Anterior cingulate cortex (tissue), 58 donors: ENCODE measurements at regions not wholly inside any gene's neighbourhood (a gene's known extent, or its start where the extent isn't known, plus 50 kb on each side); places are given as distances from the start of the nearest gene placed in this dataset.

Experiments used
- DNase-seq, 58 donors: peaks; one replicate each; lab custom pipeline; 2025; lab: John Stamatoyannopoulos, UW

DNA sequence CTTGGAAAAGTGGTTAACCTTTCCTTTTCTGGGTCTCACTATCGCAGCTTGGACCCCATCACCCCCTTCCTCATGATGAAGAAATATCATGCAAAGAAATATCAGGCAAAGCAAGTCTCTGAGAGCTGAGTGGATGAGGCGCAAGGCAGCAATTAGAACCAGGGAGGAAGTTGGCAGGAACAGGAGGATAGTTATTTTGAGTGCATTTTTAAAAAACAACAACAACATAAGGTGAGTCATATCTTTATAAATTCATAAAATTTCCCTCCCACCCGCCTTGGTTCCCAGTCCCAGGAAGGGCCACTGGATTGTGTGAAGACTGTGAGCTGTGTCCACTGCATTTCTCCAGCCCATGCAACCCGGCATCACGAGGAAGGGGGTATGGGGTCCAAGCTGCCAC lies 316.9 kb upstream of the TLE3 start:
- no peak for DNase-seq

DNA sequence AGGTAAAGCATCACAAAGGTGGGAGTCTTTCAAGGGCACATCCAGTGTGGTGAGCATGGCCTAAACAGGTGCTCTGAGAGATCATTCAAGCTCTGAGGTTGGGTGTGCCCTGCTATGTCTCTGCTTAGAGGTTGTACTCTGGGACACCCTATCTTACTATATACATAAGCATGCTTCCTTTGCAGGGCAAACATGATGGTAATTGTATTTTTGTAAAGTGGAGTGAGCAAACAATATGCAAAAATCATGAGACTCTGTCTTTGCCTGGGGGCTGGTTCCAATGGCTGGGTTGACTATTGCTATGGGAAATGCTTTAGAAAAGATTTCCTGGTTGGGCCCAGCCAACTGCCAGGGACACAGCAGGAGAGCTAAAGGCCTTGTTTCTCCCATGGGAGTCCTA lies 315.1 kb upstream of the TLE3 start:
- DNase-seq: no peak

DNA sequence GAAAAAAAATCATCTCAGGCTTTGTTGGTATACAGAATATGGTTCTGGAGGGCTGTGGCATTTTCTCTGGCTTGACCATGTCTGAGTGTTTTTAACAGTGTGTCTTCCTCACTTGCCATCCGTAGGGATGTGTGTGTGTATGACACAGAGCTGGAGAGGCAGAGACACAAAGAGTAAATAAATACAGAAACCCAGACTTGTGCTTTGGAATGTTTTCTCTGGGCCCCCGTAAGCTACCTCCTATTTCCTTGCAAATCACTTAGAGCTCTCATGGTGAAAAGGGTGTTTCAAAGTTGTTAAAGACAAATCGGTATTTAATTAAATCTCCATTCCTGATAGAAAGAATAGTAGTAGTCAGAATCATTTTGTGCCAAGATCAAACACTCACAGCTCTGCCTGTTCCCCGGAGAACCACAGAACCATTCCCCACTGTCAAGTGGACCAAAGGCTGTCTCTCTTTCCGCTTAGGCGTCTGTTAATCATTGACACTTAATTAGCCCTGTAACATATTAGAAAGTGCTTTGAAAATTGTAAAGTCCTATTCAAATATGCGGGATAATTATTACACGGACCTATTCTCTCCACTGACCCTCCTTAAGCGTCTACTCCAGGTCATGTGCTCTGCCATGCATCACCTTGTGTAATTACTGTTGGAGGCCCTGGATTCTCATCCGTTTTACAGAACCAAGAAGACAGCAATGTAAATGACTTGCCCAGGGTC lies 313.6 kb upstream of the TLE3 start:
- DNase-seq: no peak

DNA sequence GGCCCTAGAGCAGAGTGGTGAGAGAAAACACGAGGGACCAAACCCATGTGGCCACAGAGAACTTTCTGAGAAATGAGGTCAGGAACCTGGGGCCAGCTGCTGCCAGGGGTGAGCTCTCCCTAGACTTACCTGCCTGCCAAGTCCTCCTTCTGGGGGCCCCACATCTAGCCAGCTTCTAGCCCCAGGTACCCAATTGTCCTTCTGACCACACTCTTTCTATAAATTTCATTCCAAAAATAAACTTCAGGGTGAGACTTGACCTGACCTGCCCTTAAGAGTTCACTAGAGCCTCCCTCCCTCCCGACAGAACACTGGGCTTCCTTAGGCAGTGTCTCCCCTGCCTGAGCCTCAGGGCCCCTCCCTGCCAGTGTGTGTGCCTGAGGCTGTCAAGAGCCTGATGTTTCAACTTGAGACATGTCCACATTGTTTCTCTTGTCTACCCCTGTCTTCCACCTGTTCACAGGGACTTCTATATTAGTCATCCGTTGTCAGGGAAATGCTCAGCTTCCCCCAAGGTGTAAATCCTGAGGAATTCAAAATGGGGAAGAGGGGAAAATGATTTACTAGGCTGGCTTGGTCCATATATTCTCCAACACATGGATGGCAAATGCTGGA lies 312.8 kb upstream of the TLE3 start:
- no peak for DNase-seq

DNA sequence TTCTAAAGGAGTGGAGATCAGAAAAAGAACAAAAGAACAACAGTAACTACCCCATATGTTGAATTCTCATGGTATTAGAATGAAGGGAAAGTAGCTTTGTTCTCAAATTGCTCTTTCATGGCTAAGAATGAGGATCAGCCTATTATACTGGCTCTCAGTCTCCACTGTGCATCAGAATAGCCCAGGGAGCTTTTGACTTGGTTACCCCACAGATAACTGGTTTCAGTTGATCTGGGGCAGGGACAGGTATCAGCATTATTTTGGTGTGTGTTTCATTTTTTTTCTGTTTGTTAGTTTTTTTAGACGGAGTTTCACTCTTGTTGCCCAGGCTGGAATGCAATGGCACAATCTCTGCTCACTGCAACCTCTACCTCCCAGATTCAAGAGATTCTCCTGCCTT lies 311.7 kb upstream of the TLE3 start:
- no peak for DNase-seq

DNA sequence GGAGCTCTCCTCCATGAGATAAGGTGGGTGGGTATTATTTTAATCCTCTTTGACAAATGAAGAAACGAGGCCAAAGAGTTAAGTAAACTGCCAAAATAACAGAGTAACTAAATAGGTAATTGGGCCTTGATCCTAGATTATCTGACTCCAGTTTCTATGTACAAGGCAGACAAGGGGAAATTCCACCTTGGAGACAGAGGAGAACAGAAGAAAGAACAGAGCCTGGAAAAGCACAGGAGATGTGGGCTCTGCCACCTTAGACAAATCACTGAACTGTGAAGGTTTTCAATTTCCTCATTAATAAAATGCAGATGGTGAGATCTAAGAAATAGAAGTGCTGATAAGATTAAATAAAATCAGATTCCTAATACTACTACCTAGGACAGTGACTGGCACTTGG lies 310.2 kb upstream of the TLE3 start:
- DNase-seq: no peak

DNA sequence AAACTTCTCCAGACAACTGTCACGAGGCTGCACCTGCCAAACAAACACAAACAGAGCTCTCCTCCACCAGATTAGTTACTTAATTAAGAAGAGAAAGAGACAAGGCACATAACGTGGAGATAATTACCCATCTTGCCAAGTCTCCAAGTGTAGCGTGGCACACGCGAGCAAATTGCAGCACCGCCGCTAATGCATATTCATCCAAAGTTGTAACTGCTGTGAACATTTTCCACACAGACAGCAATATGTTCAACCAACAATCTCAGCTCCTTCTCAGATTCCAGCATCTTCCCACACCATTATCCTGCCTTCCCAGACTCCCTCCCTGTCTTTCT lies 309.6 kb upstream of the TLE3 start:
- peak in 2 of 58 donors; percentile 4 to 14 for DNase-seq

DNA sequence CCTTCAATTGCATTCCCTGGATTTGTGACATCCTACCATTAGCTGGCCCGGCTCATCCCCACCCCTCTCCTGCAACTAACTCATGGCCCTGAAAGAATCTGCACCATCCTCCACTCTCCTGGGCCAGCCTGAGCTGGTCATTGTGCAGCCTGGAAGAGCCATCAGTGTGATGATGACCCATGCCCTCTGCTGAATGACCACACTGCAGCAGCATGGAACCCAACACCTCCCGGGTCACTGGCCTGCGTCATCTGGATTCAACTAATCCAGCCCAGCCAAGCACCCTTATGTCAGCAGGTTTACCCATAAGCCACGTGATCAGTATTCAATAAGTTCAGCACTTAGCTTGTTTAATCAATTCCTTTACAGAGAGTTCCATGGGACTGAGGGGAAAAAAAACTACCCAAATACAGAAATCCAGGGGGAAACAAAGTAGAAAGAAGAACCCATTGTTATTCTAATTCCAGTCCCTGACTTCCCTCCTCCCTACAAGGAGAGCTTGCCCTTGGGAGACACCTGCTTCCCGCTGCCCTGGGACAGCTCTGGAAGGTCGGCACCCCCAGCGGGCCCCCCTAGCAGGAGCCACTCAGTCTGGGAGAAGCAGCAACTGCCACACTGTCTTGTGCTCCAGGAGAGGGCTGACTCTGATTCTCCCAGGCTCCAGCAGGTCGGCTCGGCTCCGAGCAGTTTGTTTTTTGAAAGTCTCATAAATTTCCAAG lies 309.1 kb upstream of the TLE3 start:
- peak in 1 of 58 donors; percentile 3 for DNase-seq

- no peak for DNase-seq
These were observed 304.0 kb upstream of the TLE3 start for GRCh38 chr15:70401709-70402108.

- DNase-seq: no peak
These were observed 303.2 kb upstream of the TLE3 start for GRCh38 chr15:70400766-70401541.

DNA sequence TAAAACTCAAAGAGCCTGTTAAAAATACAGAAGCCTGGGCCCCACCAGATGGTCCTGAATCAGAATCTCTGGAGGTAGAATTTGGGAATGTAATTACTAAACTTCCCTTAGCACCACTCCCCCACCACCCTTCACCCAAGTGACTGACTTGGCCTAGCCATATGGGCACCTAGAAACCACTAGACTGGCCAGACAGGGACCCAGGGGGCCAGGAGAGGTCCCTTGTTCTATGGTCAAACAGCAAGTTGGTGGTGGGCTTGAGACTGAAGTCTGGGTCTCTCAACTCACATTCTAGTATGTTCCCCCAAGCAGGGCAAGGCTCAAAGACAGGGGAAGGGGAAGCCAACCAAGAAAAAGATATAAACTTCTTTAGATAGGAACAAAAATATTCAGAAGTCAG lies 301.5 kb upstream of the TLE3 start:
- DNase-seq: no peak

DNA sequence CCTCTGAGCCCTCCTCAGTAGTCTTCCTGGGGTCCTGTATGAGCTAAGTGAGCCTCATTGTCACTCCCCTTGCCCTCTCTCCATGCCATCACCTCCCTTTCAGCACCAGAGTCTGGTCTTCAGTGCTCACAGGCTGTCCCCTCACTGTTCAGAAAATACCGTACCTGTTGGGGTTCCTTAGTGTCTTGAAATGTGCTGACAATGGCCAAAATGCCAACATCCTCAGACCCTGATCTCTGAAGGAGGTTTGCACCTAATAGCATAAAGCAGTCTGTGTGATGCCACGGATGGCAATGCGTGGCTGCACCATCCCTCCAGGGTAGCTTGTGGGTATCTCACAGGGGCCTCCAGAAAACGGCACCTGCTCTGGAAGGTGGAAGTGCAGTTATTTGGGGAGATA lies 301.0 kb upstream of the TLE3 start:
- no peak for DNase-seq

GRCh38 chr15:70396807-70397206 lies 299.1 kb upstream of the TLE3 start:
- DNase-seq: no peak

DNA sequence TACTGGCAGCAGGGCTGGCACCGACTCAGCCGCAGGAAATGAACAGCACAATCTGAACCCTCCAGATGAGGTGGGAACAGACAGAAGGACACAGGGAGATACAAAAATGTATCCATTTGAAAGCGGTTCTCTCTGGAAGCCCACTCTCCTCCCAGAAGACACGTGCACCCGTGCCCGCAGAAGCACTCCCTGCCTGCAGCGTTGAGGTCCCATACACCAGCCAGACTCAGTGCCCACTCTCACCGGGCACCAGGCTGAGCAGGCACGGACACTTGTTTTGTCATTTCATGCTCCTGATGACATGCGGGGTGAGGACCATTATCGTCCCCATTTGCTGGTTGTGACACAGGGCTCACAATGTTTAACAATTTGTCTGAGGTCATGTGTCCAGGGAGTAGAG lies 297.4 kb upstream of the TLE3 start:
- DNase-seq: no peak

GRCh38 chr15:70390723-70391122 lies 293.0 kb upstream of the TLE3 start:
- DNase-seq: no peak

GRCh38 chr15:70387993-70388392 lies 290.3 kb upstream of the TLE3 start:
- DNase-seq: no peak

DNA sequence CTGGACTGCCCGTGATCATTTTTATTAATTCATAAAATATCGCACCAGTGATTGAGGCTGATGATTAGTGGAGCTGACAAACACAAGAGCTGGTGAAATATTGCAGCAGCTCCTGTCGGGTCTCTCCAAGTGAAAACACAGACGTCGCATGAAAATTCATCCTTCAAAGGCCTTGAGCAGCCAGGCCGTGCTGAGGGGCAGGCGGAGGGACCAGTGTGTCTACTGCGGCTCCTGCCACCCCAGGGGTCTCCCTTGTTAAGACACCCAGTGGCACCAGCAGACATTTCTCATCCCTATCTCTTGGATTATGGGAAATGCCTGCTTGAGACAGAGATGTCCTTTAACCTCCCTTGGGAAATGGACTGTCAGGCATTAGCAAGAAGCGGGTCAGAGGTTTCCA lies 289.4 kb upstream of the TLE3 start:
- DNase-seq: no peak

- no peak for DNase-seq
These were observed 288.0 kb upstream of the TLE3 start for GRCh38 chr15:70385711-70386110.

- DNase-seq: no peak
These were observed 287.3 kb upstream of the TLE3 start for GRCh38 chr15:70385052-70385451.

- no peak for DNase-seq
These were observed 286.1 kb upstream of the TLE3 start for GRCh38 chr15:70383856-70384255.

DNA sequence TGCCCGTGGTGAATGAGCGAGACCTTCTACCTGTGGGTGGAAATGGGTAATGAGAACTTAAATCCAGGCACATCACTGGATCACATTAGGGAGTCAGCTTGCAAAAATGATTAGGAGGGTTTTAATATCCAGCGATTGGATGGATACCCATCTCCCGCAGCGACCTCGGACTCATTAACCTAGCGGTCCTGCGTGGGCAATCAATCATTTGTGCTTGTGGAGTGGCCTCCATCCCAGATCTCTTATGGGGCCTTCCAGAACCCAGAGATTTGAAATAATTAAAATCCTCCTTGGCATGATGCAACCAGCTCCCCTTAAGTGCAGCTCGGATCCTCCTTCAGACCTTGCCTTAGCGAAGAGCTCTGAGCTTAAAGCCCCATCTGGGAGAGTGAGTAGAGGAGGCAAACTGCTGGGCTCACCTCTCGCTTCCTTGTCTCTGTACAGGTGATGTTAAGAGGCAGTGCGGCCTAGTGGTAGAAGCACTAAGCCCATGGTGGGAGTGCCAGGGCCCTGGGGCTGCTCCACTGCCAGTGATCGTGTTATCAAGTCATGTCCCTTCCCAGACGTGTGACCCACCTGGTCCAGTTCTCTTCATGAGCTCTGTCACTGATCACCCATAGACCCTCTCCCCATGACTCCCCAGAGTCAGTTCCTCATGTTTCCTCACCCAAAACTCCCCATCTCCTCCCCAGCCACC lies 285.2 kb upstream of the TLE3 start:
- no peak for DNase-seq
